Stimulated activated CD4-positive, alpha-beta T cell treated with anti-CD3 and anti-CD28 coated beads, Interleukin-15, amount 100 ng/mL, for 24 hours (primary cell): ENCODE measurements at regions not wholly inside any gene's neighbourhood (a gene's known extent, or its start where the extent isn't known, plus 50 kb on each side); places are given as distances from the start of the nearest gene placed in this dataset.
"Not testable (repeated sequence)": the region's sequence is repeated elsewhere in the genome, so short reads cannot be mapped to it uniquely, and the experiment has no call there.

Source experiments
- DNase-seq: peaks from one replicate; pipeline ENCODE4 v3.0.0-alpha.2; 2020

DNA sequence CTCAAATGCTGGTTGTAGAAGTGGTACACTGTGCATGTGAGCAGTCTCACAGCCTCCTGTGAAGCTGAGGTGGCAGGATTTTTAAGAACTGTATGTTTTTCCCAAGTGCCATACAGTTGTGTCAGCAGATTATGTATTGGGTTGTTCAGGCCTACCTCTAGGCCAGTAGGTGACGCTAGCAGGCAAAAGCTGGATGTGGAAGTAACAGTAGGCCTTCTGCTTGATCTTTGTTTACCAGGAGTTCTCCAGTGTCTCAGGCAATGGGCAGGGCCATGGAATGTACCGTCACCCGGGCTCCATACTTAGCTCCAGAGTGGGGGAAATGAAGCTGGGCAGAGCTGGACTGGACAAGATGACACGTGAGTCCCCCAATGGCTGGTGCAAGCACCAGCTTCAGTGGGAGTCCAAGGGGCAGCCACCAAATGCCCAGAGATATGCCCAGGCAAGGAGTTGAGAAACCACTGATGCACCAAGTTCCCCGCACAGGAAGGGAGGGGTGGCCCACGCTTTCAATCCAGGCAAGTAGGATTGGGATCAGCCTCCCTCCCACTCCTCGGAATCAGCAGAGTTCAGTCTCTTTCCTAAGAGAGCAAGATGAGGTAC is 289.7 kb downstream of the HTR1B start:
- DNase-seq = no peak

GRCh38 chr6:77172578-77172977 is 290.7 kb downstream of the HTR1B start:
- no peak for DNase-seq

DNA sequence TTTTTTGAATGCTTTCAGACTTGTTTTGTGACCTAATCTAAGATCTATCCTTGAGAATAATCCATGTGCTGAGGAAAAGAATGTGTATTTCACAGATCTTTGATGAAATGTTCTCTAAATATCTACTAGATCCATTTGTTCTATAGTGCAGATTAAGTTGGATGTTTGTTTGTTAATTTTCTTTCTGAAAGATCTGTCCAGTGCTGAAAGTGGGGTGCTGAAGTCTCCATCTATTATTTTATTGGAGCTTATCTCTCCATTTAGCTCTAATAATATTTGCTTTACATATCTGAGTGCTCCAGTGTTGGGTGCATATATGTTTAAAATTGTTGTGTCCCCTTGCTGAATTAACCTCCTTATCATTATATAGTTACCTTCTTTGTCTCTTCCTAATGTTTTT is 303.6 kb downstream of the HTR1B start:
- DNase-seq = no peak

- no peak for DNase-seq
These were observed 312.1 kb downstream of the HTR1B start for GRCh38 chr6:77151241-77151640.

GRCh38 chr6:77150736-77151135 is 312.6 kb downstream of the HTR1B start:
- DNase-seq = no peak

DNA sequence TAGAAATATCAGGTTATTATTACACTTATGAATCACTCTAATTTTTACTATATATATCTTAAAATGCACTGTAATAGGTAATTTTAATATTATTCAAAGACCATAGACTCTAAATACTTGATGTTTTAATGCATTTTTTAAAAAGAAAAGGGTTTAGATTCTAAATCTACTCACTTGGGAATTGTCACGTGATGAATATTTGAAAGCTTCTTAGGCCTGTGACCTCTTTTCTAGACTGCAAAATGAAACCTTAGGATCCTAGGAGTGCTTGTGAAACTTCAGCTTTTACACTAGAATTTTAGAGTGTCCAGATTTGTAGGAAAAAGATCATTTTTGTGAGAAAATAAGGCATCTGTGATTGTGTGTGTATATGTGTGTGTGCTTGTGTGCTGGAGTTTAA is 318.0 kb downstream of the HTR1B start:
- no peak for DNase-seq

- DNase-seq = no peak
These were observed 319.4 kb downstream of the HTR1B start for GRCh38 chr6:77143659-77144447.

DNA sequence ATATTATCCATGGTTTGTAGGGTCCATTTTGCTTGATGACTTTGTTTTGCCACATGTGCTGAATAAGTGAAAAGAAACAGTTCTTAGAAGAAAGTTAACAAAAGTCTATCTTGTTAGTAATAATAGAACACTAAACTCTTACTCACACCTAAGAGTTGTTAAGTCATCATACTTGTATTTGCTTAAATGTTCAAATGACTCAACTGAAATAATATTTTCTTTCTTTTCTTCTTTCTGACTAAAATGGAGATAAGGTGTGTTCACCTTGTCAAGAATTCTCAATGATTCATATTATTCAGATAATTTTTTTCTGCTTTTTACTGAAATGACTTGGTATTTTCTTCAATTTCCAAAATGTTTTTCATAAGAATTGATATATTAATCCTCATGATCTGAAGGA is 327.2 kb downstream of the HTR1B start:
- no peak for DNase-seq

DNA sequence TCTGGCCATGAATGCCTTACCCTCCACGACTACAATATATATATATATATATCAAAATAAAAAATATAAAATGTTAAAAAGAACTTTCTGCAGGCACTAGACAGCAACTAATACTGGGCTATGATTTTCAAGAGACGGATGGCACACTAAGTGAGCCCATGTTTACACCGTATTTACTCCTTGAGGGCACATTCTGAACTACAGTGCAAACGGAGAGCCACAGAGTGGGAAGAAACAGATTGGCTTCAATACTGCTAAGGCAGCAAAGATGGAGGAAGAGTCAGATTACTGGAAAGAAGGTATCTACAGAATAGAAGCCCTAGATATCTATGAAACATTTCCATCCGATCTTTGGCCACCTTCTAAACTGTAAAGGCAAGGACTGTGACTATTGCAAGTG is 330.3 kb downstream of the HTR1B start:
- DNase-seq = no peak

- DNase-seq = no peak
These were observed 331.9 kb downstream of the HTR1B start for GRCh38 chr6:77131426-77131825.

DNA sequence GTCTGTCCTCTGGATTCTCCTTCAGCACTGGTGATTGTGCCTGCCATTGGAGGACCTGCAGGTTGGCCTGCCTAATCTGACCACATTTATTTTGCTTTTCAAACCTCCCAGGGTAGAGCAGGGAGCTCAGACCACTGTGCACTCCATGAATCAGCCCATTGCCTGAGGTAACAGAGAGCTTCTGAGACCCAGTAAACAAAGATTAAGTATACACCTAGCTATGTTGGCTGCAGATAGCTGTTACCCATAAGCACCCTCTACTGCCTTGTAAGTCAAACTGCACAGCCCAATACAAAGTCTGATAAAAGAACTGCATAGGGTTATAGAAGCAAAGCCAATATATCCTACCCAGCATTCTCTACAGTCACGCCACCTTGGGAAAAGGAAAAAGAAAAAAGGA is 338.7 kb downstream of the HTR1B start:
- no peak for DNase-seq

GRCh38 chr6:77123527-77123926 is 339.8 kb downstream of the HTR1B start:
- no peak for DNase-seq

DNA sequence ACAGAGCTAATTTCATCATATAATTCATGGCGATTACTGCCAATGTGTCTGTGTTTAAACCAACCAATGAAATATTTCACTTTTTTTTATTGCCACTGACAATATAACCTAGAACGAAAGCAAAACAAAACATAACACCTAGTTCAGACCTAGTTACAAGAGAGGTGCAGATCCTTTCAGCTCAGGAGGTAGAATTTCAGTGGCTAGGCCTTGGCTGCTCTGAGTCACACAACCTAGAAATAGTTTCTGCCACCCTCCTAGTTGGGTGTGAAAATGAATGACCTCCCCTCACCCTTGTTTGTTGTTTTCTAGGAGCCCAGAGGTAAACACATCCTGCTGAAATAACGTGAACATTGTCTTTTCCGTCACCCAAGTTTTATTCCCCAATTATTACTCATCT is 356.3 kb downstream of the HTR1B start:
- no peak for DNase-seq

- DNase-seq = no peak
These were observed 358.2 kb downstream of the HTR1B start for GRCh38 chr6:77105091-77105490.

- DNase-seq = no peak
These were observed 365.4 kb downstream of the HTR1B start for GRCh38 chr6:77097940-77098339.

DNA sequence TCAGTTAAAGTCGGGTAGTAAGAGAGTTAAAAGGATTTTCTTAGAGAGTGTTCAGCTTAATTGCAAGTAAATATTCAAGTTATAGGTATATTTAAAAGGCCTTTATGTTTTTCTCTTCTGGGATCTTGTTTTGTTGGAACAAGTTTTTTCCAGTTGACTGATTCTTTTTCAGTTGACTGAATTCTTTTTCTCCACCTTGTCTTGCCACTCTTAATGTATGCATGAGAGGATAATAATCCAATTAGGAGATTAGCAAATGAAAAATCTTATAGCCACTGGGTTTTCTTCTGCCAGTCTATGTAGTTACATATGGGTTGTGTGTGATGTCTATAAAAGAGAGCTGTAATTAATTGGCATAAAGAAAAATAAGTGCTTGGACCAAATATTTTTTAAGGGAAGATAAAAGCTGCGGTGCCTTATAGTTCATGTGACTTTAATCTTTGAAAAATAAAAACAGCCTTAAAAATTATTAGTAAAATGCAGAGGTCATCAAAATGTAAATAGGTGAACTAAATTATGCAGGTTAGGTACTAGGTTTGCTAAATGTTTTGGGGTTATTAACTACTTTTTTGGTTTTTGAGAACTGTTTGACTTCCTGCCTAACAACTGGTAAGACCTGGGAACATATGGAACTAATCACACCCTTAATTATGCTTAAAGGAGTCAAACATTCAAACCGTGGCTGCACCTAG is 367.2 kb downstream of the HTR1B start:
- no peak for DNase-seq

DNA sequence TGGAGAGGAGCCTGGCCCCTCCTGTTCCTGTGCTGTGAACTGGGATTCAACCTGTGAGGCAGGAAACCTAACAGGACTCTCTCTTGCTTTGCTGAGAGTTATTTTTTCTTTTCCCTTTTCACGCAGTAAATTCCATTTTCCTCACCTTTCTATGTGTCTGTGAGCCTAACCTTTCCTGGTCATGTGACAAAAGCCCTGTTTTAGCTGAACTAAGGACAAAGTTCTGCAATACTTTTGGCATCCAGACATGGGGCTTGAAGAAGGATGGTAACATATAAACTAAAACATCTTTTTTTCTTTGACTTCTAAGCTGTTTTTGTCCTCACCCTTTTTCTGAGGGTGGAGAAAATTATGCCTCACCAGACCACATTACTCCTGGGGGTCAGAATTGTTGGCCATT is 368.5 kb downstream of the HTR1B start:
- DNase-seq = no peak

GRCh38 chr6:77092971-77093370 is 370.3 kb downstream of the HTR1B start:
- DNase-seq = no peak

DNA sequence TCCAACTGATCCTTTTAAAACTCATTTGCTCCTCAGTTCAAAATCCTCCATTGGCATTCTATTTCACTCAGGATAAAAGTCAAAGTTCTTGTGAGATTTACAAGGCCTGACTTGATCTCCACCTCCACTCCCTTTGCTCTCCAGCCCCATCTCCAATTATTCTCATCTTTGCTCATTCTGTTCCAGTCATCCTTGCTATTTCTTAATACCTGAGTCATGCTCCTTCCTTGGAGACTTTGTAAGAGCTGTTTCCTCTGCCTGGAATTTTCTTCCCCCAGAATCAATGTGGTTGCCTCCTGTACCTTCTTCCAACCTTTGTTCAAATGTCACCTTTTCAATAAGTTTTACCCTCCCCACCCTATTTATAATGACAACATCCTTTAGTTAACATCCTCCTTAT is 373.5 kb downstream of the HTR1B start:
- no peak for DNase-seq

- DNase-seq = not testable (repeated sequence)
These were observed 375.4 kb downstream of the HTR1B start for GRCh38 chr6:77087794-77088318.

GRCh38 chr6:77074037-77074713 is 389.1 kb downstream of the HTR1B start:
- no peak for DNase-seq

DNA sequence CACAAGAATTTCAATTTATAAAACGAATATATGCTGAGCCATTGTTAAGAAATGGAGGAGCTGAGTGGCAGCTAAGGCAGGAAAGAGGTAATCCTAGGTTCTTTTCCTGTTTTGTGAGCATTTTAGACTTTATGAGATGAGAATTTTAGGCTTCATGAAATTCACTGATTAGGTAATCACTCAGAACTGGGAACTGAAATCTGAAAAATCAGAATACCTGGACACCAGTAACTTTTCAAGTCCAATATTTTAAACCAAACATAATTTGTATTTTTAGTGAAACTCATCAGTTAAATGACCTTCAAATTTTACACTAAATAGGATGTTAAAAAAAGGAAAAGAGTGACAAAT is 389.9 kb downstream of the HTR1B start:
- no peak for DNase-seq

DNA sequence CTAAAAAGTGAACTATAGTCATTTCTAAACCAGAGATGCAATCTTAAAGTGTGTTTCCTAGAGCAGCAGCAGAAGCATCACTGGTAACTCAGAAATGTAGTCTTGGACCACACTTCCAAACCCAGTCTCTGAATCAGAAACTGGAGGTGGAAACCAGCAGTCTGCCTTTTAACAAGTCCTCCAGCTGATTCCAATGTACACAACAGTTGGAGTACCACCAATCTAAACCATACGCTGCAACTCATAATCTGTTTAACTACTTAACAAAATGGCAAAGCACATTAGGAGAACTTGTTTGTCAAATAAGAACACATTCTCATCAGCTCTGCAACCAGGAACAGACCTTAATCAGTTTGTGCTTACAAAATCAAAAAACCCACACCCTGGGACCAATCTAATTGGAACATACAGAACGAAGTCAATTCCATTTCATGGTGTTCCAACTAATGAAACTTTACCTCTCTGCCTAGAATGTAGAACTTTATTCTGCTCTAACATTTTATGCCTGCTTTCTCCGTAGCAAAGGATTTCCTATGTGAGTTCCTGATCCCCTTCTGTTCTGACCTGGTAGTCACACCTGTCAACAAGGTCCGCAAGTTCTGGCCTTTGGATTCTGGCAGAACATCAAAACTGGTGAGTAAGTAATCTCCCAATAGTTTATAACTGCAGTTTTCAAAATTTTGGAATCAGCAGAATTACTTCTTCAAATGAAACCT is 390.4 kb downstream of the HTR1B start:
- DNase-seq = no peak
